Neural crest cell (in vitro differentiated cells): ENCODE measurements at regions not wholly inside any gene's neighbourhood (a gene's known extent, or its start where the extent isn't known, plus 50 kb on each side); places are given as distances from the start of the nearest gene placed in this dataset.
"Not testable (repeated sequence)": the region's sequence is repeated elsewhere in the genome, so short reads cannot be mapped to it uniquely, and the experiment has no call there.

Experiments
- DNase-seq: peaks from one replicate; pipeline ENCODE4 v3.0.0; 2021; ENCODE audit warnings: low read depth, mixed read lengths, low spot score
- H3K27ac Mint-ChIP-seq: one replicate; pipeline ENCODE4 v1.8.0; 2021; ENCODE audit warnings: mild to moderate bottlenecking, mixed read lengths; ENCODE audit not compliant: unreplicated experiment
- H3K27me3 Mint-ChIP-seq: 2 replicates; pipeline ENCODE4 v1.8.0; 2021; ENCODE audit warnings: low read depth, mild to moderate bottlenecking, mixed read lengths
- H3K36me3 Mint-ChIP-seq: 2 replicates; pipeline ENCODE4 v1.8.0; 2021; ENCODE audit warnings: low read depth, mild to moderate bottlenecking, mixed read lengths
- H3K4me1 Mint-ChIP-seq: 2 replicates; pipeline ENCODE4 v1.8.0; 2021; ENCODE audit warnings: mixed read lengths
- H3K4me3 Mint-ChIP-seq: one replicate; pipeline ENCODE4 v1.8.0; 2021; ENCODE audit warnings: mild to moderate bottlenecking, mixed read lengths
- H3K9me3 Mint-ChIP-seq: 2 replicates; pipeline ENCODE4 v1.8.0; 2021; ENCODE audit warnings: mixed read lengths
- CTCF ChIP-seq: fragments of 200-600 bp; sonication (generic); conservative IDR thresholded peaks from 2 replicates; pipeline ENCODE4 v1.5.0; 2021; ENCODE audit warnings: antibody characterized with exemption, mild to moderate bottlenecking

DNA sequence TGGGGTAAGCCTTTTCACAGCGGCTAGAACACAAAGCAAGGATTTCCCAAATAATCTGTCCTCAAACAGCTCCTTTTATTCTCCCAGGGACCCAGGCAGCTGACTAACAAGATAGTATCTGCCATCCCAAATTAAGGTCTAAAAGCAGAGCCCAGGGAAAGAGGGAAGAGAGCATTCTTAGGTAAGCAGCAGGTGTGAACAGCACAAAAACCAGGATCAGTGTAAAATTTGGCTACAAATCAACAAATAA, 79.9 kb downstream of the RBMXL2 start:
- no peak for DNase-seq
- no peaks in the 10 kb centered on the region for H3K36me3 Mint-ChIP-seq
- no peak overlapping the region for H3K27ac Mint-ChIP-seq
- H3K27me3 Mint-ChIP-seq = no peaks in the 10 kb centered on the region
- H3K9me3 Mint-ChIP-seq = no peaks in the 10 kb centered on the region
- TF ChIP-seq CTCF = no peak
- H3K4me3 Mint-ChIP-seq = no peak overlapping the region
- no peaks in the 10 kb centered on the region for H3K4me1 Mint-ChIP-seq

DNA sequence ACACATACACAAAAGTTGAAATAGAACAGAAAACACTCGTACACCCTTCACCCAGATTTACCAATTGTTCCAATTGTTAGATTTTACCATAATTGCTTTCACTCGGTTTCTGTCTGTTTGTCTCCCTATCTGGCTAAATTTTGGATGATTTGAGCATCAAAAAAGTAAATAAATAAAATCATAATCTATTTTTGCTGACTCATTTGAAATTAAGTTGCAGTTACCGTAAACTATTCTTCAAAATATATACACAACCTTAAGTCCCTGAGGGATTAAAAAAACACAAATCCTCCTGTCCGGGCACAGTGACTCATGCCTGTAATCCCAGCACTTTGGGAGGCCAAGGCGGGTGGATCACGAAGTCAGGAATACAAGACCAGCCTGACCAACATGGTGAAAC, 81.3 kb upstream of the SYT9 start:
- no peak for DNase-seq
- H3K36me3 Mint-ChIP-seq = no peaks in the 10 kb centered on the region
- H3K9me3 Mint-ChIP-seq = no peaks in the 10 kb centered on the region
- no peak for TF ChIP-seq CTCF
- no peaks in the 10 kb centered on the region for H3K4me1 Mint-ChIP-seq
- H3K4me3 Mint-ChIP-seq = no peak overlapping the region
- no peak overlapping the region for H3K27ac Mint-ChIP-seq
- H3K27me3 Mint-ChIP-seq = peaks cover 6% of the 10 kb centered on the region

DNA sequence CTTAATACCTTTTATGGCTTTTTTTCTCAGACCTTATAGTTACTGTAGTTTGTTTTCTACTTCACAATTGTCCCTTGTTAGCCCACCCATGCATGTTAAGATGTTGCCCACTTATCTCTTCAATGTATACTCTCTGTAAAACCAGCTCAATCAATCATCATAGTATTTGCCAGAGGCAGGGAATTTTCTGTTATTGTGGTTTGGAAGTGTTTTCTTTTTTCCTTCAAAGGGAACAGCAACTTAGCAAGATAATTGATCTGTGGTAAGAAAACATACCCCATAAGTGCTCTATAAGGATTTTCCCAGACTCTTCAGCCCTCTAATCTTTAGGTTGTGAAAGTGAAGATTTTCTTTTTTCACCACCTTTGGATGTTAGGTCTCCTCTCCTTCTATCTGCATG, 76.7 kb upstream of the SYT9 start:
- Mint-ChIP-seq H3K27ac (no peak overlapping the region), H3K4me3 (no peak overlapping the region), H3K4me1 (no peaks in the 10 kb centered on the region), H3K27me3 (peaks cover 10% of the 10 kb centered on the region), H3K36me3 (no peaks in the 10 kb centered on the region), H3K9me3 (no peaks in the 10 kb centered on the region)
- no peak for TF ChIP-seq CTCF
- DNase-seq = no peak

- H3K9me3 Mint-ChIP-seq = no peaks in the 10 kb centered on the region
- no peak for DNase-seq
- H3K27me3 Mint-ChIP-seq = peaks cover 11% of the 10 kb centered on the region
- H3K4me3 Mint-ChIP-seq = no peak overlapping the region
- no peaks in the 10 kb centered on the region for H3K4me1 Mint-ChIP-seq
- no peak overlapping the region for H3K27ac Mint-ChIP-seq
- TF ChIP-seq CTCF = no peak
- no peaks in the 10 kb centered on the region for H3K36me3 Mint-ChIP-seq
Observed at GRCh38 chr11:7186190-7186589, 65.5 kb upstream of the SYT9 start.

DNA sequence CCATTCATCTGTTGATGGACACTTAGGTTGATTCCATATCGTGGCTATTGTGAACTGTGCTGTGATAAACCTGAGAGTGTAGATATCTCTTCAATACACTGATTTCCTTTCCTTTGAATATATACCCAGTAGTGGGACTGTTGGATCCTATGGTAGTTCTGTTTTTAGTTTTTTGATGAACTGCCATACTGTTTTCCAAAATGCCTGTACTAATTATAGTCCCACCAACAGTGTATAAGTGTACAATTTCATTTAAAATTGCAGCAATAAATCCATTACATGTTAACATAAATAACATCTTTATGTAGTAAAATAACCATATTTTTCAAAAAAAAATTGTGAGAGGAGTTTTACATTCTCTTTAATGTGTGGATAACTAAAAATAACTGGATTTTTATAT, 65.0 kb upstream of the SYT9 start:
- DNase-seq = no peak
- TF ChIP-seq CTCF = no peak
- H3K9me3 Mint-ChIP-seq = no peaks in the 10 kb centered on the region
- no peaks in the 10 kb centered on the region for H3K4me1 Mint-ChIP-seq
- no peak overlapping the region for H3K27ac Mint-ChIP-seq
- H3K36me3 Mint-ChIP-seq = no peaks in the 10 kb centered on the region
- H3K4me3 Mint-ChIP-seq = no peak overlapping the region
- H3K27me3 Mint-ChIP-seq = peaks cover 11% of the 10 kb centered on the region

DNA sequence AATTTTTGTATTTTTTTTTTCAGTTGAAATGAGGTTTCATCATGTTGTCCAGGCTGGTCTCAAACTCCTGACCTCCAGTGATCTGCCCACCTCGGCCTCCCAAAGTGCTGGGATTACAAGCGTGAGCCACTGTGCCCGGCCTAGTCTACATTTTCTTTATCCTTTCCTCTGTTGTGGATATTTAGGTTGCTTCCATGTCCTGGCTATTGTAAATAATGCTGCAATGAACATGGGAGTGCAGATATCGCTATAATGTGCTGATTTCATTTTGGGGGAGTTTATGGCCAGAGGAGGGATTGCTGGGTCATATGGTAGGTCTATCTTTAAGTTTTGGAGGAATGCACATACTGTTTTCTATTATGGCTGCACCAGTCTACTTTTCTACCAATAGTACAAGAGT, 58.9 kb upstream of the SYT9 start:
- not testable (repeated sequence) for H3K27ac Mint-ChIP-seq, DNase-seq, H3K4me3 Mint-ChIP-seq, H3K36me3 Mint-ChIP-seq, H3K9me3 Mint-ChIP-seq, H3K4me1 Mint-ChIP-seq
- H3K27me3 Mint-ChIP-seq = peaks cover 19% of the 10 kb centered on the region
